ENCODE measurements at regions not wholly inside any gene's neighbourhood (a gene's known extent, or its start where the extent isn't known, plus 50 kb on each side); places are given as distances from the start of the nearest gene placed in this dataset.

DNA sequence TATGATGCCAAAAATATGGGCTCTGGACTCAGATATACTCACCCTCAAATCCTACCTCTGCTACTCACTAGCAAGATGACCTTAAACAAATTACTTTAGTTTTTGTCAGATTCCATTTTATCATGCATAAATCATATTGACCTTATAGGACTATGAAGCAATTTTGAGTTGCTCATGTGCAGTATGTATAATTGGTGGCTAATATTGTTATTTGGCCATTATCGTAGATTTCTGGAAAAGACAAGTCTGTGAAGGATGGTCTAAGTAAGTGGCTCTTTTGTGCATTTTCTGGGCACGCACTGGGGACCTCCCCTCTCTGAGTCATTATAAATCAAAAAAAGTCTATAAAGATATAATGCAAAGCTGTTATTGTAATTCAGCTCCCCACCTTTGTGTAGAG is 393.0 kb downstream of the FGF10 start:
- TF ChIP-seq POLR2A (IDR thresholded peaks at IDR 0.05) = no peak
- TF ChIP-seq, protein P1, sequence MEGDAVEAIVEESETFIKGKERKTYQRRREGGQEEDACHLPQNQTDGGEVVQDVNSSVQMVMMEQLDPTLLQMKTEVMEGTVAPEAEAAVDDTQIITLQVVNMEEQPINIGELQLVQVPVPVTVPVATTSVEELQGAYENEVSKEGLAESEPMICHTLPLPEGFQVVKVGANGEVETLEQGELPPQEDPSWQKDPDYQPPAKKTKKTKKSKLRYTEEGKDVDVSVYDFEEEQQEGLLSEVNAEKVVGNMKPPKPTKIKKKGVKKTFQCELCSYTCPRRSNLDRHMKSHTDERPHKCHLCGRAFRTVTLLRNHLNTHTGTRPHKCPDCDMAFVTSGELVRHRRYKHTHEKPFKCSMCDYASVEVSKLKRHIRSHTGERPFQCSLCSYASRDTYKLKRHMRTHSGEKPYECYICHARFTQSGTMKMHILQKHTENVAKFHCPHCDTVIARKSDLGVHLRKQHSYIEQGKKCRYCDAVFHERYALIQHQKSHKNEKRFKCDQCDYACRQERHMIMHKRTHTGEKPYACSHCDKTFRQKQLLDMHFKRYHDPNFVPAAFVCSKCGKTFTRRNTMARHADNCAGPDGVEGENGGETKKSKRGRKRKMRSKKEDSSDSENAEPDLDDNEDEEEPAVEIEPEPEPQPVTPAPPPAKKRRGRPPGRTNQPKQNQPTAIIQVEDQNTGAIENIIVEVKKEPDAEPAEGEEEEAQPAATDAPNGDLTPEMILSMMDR (IDR thresholded peaks at IDR 0.05 in 4 of 5, conservative IDR thresholded peaks at IDR 0.05 in 1 of 5) = no peak
- intact Hi-C loops (cut with DNase I; ENCODE audit: low total_unique reads) (no loop called here), in situ Hi-C loops (cut with MboI; ENCODE audit: low sequenced_read_pairs in 4 of 4) (no loop called here)
- H3K4me1 ChIP-seq = no peaks in the 10 kb centered on the region
- H3K4me3 ChIP-seq = no peak overlapping the region
- no peaks in the 10 kb centered on the region for H3K36me3 ChIP-seq
- H3K27ac ChIP-seq = no peak overlapping the region
- DNase-seq (no peak), ATAC-seq (no peak)
- no peaks in the 10 kb centered on the region for H3K9me3 ChIP-seq
- no peaks in the 10 kb centered on the region for H3K27me3 ChIP-seq

DNA sequence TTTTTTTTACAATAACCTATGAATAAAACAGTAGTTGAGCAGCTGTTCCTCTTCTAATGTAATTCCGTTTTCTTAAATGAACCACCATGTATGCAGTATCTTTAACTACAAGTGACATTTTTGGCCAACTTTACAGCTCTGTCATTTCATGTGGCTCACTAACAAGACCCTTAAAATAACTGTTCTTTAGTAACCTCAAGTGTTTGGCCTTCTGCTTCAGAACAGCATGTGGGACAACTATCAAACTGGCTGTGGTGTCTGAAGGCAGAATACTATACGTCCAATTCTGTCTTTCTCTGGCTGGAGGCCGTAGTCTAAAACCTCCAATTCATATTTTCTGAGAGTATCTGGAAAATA is 391.4 kb downstream of the NNT start:
- Histone ChIP-seq H3K27ac (no peak overlapping the region), H3K36me3 (no peaks in the 10 kb centered on the region), H3K4me1 (no peaks in the 10 kb centered on the region), H3K4me3 (no peak overlapping the region), H3K27me3 (no peaks in the 10 kb centered on the region), H3K9me3 (no peaks in the 10 kb centered on the region)
- in situ Hi-C loops (cut with MboI; ENCODE audit: low sequenced_read_pairs in 4 of 4) = no loop called here
- no peak for ATAC-seq
- DNase-seq = no peak
- TF ChIP-seq POLR2A (IDR thresholded peaks at IDR 0.05) = no peak
- TF ChIP-seq, protein P1 (IDR thresholded peaks at IDR 0.05 in 4 of 5, conservative IDR thresholded peaks at IDR 0.05 in 1 of 5) = no peak
- intact Hi-C loops (cut with DNase I; ENCODE audit: low total_unique reads) = no loop called here

DNA sequence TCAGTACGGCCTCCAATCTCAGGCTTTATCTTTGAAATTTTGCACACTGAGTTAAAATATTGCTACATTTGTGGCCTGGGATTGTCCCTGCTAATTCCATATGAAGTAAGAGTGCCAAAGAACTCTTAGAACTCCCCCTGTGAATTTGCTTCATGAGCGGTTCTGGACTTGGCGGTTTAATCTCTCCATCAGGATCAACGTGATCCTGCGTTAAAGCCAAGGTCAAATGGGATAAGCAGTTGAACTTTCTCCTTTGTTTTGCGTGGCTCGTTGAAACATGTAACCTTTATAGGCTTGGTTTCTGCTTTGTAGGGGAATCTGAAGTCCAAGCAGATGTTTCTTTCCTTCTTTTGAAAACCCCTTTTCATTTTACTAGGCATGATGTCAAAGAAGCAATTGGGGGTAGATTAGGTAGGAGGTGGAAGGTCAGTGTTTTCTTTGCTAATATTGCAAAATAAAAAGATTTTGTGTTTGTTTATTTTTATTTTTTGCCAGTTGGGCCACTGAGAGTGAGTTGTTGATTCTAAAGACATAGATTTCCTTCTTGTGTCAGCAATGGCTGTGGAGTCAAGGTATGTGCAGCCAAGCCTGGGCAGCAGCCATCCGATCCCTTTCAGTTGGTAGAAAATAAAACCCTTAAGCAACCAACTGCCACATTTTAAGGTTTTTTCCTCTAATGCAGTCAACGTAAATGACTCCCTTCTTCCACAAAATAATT is 390.8 kb downstream of the NNT start:
- no peak for DNase-seq
- H3K4me1 ChIP-seq = no peaks in the 10 kb centered on the region
- no peaks in the 10 kb centered on the region for H3K9me3 ChIP-seq
- H3K4me3 ChIP-seq = no peak overlapping the region
- TF ChIP-seq, protein P1 (IDR thresholded peaks at IDR 0.05 in 4 of 5, conservative IDR thresholded peaks at IDR 0.05 in 1 of 5) = no peak
- no peak for TF ChIP-seq POLR2A (IDR thresholded peaks at IDR 0.05)
- no peaks in the 10 kb centered on the region for H3K27me3 ChIP-seq
- in situ Hi-C loops (cut with MboI; ENCODE audit: low sequenced_read_pairs in 4 of 4) (no loop called here), intact Hi-C loops (cut with DNase I; ENCODE audit: low total_unique reads) (no loop called here)
- ATAC-seq = no peak
- H3K36me3 ChIP-seq = no peaks in the 10 kb centered on the region
- H3K27ac ChIP-seq = no peak overlapping the region

DNA sequence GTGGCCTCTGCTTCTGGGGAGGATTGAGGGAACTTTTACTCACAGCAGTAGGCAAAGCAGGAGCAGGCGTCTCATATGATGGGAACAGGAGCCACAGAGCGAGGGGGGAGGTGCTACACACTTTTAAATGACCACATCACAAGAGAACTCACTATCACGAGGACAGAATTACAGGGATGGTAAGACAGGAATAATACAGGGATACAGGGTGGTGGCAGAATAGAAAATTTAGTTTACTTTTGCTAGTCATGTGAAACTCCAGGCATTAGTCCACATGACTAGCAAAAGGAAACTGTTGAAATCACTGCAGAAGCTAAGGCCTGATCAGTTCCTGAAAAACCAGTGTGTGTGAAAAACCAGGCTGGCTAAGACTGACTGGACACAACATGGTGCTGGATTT is 382.4 kb downstream of the NNT start:
- in situ Hi-C loops (cut with MboI; ENCODE audit: low sequenced_read_pairs in 4 of 4) (no loop called here), intact Hi-C loops (cut with DNase I; ENCODE audit: low total_unique reads) (no loop called here)
- ATAC-seq (no peak), DNase-seq (no peak)
- no peaks in the 10 kb centered on the region for H3K36me3 ChIP-seq
- H3K9me3 ChIP-seq = no peaks in the 10 kb centered on the region
- H3K27me3 ChIP-seq = no peaks in the 10 kb centered on the region
- H3K4me1 ChIP-seq = no peaks in the 10 kb centered on the region
- H3K27ac ChIP-seq = no peak overlapping the region
- no peak overlapping the region for H3K4me3 ChIP-seq
- TF ChIP-seq POLR2A (IDR thresholded peaks at IDR 0.05) = no peak
- TF ChIP-seq, protein P1 (IDR thresholded peaks at IDR 0.05 in 4 of 5, conservative IDR thresholded peaks at IDR 0.05 in 1 of 5) = no peak

DNA sequence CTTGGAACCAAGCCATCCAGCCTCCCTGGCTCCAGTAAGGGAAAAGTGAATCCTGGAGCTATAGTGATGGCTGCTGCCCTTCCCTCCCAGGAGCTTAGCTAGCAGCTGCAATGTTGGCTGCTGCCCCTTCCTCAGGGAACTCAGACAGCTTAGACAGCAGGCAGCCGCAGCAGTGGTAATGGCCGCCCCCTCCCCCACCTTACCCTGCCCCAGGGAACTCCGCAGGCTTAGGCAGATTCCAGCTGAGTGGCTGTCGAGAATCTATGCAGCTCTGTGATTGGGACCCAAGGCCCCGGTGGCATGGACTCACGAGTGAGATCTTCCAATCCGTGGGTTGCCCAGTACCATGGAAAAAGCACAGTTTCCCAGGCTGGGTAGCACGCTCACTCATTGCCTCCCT is 378.6 kb downstream of the NNT start:
- Histone ChIP-seq H3K27ac (no peak overlapping the region), H3K36me3 (no peaks in the 10 kb centered on the region), H3K4me1 (no peaks in the 10 kb centered on the region), H3K27me3 (no peaks in the 10 kb centered on the region), H3K4me3 (no peak overlapping the region), H3K9me3 (no peaks in the 10 kb centered on the region)
- in situ Hi-C loops (cut with MboI; ENCODE audit: low sequenced_read_pairs in 4 of 4) (no loop called here), intact Hi-C loops (cut with DNase I; ENCODE audit: low total_unique reads) (no loop called here)
- ATAC-seq = no peak
- TF ChIP-seq POLR2A (IDR thresholded peaks at IDR 0.05) = no peak
- TF ChIP-seq, protein P1 (IDR thresholded peaks at IDR 0.05 in 4 of 5, conservative IDR thresholded peaks at IDR 0.05 in 1 of 5) = no peak
- no peak for DNase-seq

Data from gastrocnemius medialis (tissue), 4 donors.